AG04449 (cell line): ENCODE measurements at regions not wholly inside any gene's neighbourhood (a gene's known extent, or its start where the extent isn't known, plus 50 kb on each side); places are given as distances from the start of the nearest gene placed in this dataset.

ENCODE experiments used
- CTCF ChIA-PET: fragments of 350-600 bp; formaldehyde crosslinking; extraction: SDS; loops from one replicate; lab custom pipeline; 2021; ENCODE audit warnings: antibody characterized with exemption; lab: Yijun Ruan, JAX
- POLR2A ChIA-PET: fragments of 400-600, 350-600 bp; formaldehyde crosslinking; extraction: SDS; loops from one replicate; lab custom pipeline; 2020; ENCODE audit warnings: antibody characterized with exemption, inconsistent platforms; lab: Yijun Ruan, JAX
- DNase-seq: peaks from one replicate; pipeline ENCODE4 v3.0.0-alpha.2; 2010; ENCODE audit warnings: low read depth, low spot score
- H3K4me3 ChIP-seq: 2 replicates; pipeline ENCODE4 v1.5.1; 2011; ENCODE audit warnings: low read depth, mild to moderate bottlenecking, control low read depth, low read length
- TF ChIP-seq, protein P1 (sequence below): IDR thresholded peaks from one replicate; pipeline ENCODE4 v1.5.1; 2011; ENCODE audit warnings: mild to moderate bottlenecking, moderate library complexity, low read length, control low read depth, inconsistent platforms; ENCODE audit not compliant: insufficient read depth; ENCODE audit errors: missing control alignments

- no peak for DNase-seq
- ChIA-PET CTCF (interaction anchor here (0.6 kb wide), 1 partner anchor 10 kb away, joined by 3 read pairs; no protein-coding TSS in a partner anchor), POLR2A (no interaction called here)
- H3K4me3 ChIP-seq, result no peak overlapping the region
- TF ChIP-seq, protein P1, sequence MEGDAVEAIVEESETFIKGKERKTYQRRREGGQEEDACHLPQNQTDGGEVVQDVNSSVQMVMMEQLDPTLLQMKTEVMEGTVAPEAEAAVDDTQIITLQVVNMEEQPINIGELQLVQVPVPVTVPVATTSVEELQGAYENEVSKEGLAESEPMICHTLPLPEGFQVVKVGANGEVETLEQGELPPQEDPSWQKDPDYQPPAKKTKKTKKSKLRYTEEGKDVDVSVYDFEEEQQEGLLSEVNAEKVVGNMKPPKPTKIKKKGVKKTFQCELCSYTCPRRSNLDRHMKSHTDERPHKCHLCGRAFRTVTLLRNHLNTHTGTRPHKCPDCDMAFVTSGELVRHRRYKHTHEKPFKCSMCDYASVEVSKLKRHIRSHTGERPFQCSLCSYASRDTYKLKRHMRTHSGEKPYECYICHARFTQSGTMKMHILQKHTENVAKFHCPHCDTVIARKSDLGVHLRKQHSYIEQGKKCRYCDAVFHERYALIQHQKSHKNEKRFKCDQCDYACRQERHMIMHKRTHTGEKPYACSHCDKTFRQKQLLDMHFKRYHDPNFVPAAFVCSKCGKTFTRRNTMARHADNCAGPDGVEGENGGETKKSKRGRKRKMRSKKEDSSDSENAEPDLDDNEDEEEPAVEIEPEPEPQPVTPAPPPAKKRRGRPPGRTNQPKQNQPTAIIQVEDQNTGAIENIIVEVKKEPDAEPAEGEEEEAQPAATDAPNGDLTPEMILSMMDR, result no peak
These were observed 324.1 kb upstream of the CDH5 start for GRCh38 chr16:66042341-66042740.

DNA sequence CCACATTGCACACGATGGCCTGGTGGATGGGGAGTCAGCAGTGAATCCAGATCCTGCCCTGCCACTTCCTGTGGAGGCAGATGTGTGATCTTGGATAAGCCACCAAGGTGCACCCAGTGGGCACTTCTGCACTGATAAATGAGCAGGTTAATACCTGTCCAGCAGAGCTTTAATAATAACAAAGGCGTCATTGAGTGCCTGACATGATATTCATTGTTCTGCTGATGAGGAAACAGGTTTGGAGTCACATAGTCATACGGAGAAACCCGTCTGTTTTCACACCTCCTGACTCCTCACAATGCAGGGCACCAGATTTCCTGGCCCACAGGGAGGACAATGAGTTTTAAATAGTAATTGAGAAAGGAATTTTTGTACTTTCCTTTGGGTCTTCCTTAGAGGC, 324.6 kb upstream of the CDH5 start:
- H3K4me3 ChIP-seq, result no peak overlapping the region
- TF ChIP-seq, protein P1, result no peak
- ChIA-PET CTCF (no interaction called here), POLR2A (no interaction called here)
- DNase-seq, result no peak

DNA sequence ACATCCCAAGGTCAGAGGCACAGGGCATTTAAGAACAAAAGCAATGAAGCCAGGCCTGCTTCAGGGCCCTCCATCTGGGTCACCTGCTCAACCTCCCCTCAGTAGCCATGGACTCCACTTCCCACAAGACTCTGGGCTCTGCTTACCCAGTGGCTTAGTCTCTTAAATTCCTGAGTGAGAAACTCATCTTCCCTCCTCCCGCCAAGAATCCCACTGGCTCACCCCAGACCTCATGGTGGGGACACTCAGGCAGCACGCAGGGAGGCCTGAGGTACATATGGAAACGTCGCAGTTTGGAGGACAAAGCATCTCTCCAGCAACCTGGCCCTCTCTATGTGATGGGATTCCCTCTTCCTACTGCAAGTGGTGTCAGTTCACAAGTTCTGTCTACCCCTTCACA, 326.7 kb upstream of the CDH5 start:
- ChIA-PET CTCF (no interaction called here), POLR2A (no interaction called here)
- DNase-seq, result no peak
- TF ChIP-seq, protein P1, result no peak
- no peak overlapping the region for H3K4me3 ChIP-seq

DNA sequence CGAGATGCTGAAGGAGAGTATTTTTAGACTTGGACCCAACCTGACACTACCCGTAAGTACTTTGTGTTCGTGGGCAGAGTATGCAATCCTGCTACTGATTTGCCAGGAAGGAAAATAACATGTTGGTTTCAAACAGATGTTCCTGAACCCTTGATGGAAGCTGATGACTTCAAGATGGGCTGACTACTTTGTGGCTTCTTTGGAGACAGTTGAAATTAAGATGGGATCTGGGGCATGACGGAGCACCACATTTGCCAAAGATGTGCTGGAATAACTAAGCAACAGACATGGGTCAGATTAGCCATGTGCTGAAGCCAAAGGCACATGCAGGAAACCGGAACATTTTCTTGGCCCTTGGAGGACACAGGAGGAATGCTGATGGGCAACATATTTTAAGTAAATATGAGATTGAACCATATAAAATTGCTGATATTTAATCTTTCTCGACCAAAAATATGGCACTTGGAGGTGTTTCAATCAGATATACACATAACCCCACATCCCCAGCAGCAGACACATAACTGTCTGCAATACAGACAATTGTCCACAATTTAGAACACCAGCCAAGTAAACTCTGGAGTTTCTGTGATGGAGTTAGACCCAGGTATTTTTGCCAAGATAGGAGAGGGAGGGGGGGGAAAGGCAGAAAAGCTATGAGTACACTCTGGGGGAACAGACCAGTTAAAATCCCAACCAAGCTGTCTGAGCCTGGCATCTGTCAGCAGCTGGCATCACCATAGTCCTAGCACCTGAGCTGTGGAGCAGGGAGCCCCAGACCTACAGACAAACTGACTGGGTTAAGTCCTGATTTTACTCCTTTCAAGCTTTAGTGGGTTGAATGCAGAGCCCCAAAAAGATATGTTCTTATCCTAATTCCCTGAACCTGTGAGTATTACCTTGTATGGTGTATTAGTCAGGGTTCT, 329.4 kb upstream of the CDH5 start:
- peak; percentile 67 for DNase-seq
- TF ChIP-seq, protein P1, result no peak
- H3K4me3 ChIP-seq, result no peak overlapping the region
- CTCF ChIA-PET, result interaction anchor here (1.4 kb wide), 1 partner anchor 13 kb away, joined by 3 read pairs; no protein-coding TSS in a partner anchor
- POLR2A ChIA-PET, result no interaction called here

DNA sequence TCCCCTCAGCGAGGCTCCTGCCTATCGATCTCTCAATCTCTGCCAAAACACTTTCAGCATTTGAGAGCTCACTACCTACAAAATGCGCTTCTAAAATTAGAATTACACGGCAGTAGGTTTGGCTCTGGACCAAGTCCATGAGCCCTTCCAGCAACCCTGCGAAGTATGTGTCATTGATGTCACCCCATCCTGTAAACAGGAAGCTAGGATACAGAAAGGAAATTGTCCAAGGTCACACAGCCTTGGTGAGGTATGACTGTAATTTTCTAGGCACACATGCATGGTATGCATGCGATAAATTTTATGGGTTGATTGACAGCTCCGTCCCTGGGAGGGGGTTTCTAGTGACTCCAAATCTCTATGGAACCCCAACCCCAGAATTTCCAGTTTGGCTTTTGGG, 330.3 kb upstream of the CDH5 start:
- POLR2A ChIA-PET, result no interaction called here
- CTCF ChIA-PET, result interaction anchor here (1.4 kb wide), 1 partner anchor 12 kb away, joined by 3 read pairs; no protein-coding TSS in a partner anchor
- no peak overlapping the region for H3K4me3 ChIP-seq
- TF ChIP-seq, protein P1, result no peak
- DNase-seq, result no peak

GRCh38 chr16:66035096-66035495, 331.4 kb upstream of the CDH5 start:
- TF ChIP-seq, protein P1, result no peak
- no peak for DNase-seq
- CTCF ChIA-PET, result no interaction called here

More at GRCh38 chr16:66035096-66035495, 331.4 kb upstream of the CDH5 start:
- no peak overlapping the region for H3K4me3 ChIP-seq
- POLR2A ChIA-PET, result no interaction called here
